A549 (cell line): ENCODE measurements at regions not wholly inside any gene's neighbourhood (a gene's known extent, or its start where the extent isn't known, plus 50 kb on each side); places are given as distances from the start of the nearest gene placed in this dataset.

ENCODE experiments used
- ATAC-seq, 2 experiments: fragments of 200-7000 bp in 1 of 2; fragments of >200 bp in 1 of 2; cut with Nextera tagmentation in 1 of 2; cut with Tn5 transposase in 1 of 2; 3 replicates each; pipeline versions ENCODE4 v1.8.0 to v1.9.1; 2018 to 2020; ENCODE audit warnings: mild to moderate bottlenecking in 1 of 2, moderate library complexity in 1 of 2
- CTCF ChIA-PET: fragments of 300-600 bp; sonication (Branson Sonifier 250); formaldehyde crosslinking; extraction: SDS; loops from one replicate; lab custom pipeline; 2021; ENCODE audit warnings: antibody characterized with exemption, inconsistent platforms; lab: Yijun Ruan, JAX
- POLR2A ChIA-PET: fragments of 350-600 bp; formaldehyde crosslinking; extraction: SDS; loops from one replicate; lab custom pipeline; 2021; ENCODE audit warnings: antibody characterized with exemption, inconsistent platforms; lab: Yijun Ruan, JAX
- DNase-seq, 2 experiments: peaks; one replicate each; pipeline versions ENCODE4 v3.0.0 to v3.0.0-alpha.2; 2011 to 2016; ENCODE audit warnings: low read depth in 1 of 2, low spot score in 1 of 2
- FAIRE-seq: peaks from 2 replicates; lab custom pipeline; 2011; peaks lifted over from hg19 to GRCh38; lab: Jason Lieb, UNC
- H3K27ac ChIP-seq, 2 experiments: fragments of >200 bp; sonication (Bioruptor Twin); formaldehyde crosslinking; 3 replicates each; pipeline ENCODE4 v1.5.1; 2016 to 2017
- H3K4me1 ChIP-seq: fragments of >200 bp; sonication (Bioruptor Twin); formaldehyde crosslinking; 3 replicates; pipeline ENCODE4 v1.6.1; 2016
- H3K4me2 ChIP-seq: fragments of >200 bp; sonication (Bioruptor Twin); formaldehyde crosslinking; 3 replicates; pipeline ENCODE4 v1.6.1; 2016
- H3K4me3 ChIP-seq: fragments of >200 bp; sonication (Bioruptor Twin); formaldehyde crosslinking; 3 replicates; pipeline ENCODE4 v1.5.1; 2016
- H3K9me3 ChIP-seq: fragments of >200 bp; sonication (Bioruptor Twin); formaldehyde crosslinking; 3 replicates; pipeline ENCODE4 v1.6.1; 2016
- CBX8 ChIP-seq: fragments of 200-600 bp; sonication (generic); IDR thresholded peaks from 2 replicates; pipeline ENCODE4 v1.6.1; 2016
- CEBPB ChIP-seq, 2 experiments: fragments of >200 bp in 1 of 2; sonication (Bioruptor Twin) in 1 of 2; formaldehyde crosslinking in 1 of 2; IDR thresholded peaks; 2 replicates each; pipeline ENCODE4 v1.6.1; 2012 to 2016
- CHD4 ChIP-seq: fragments of 200-600 bp; sonication (generic); IDR thresholded peaks from 2 replicates; pipeline ENCODE4 v1.6.1; 2016; ENCODE audit warnings: antibody characterized with exemption, mild to moderate bottlenecking, borderline replicate concordance
- FOSL2 ChIP-seq, 2 experiments: fragments of 450-650 bp in 1 of 2; fragments of >200 bp in 1 of 2; sonication (Bioruptor Twin) in 1 of 2; formaldehyde crosslinking; IDR thresholded peaks; 2 replicates each; pipeline versions ENCODE4 v1.5.0 to v1.6.1; 2016 to 2020; ENCODE audit warnings: mild to moderate bottlenecking in 1 of 2, moderate library complexity in 1 of 2
- FOXS1 ChIP-seq: fragments of 250-450 bp; sonication (Bioruptor Pico); IDR thresholded peaks from 2 replicates; pipeline ENCODE4 v1.5.0; 2020; ENCODE audit warnings: mild to moderate bottlenecking, moderate library complexity
- JUN ChIP-seq, 2 experiments: fragments of >200 bp; sonication (Bioruptor Twin); formaldehyde crosslinking; IDR thresholded peaks; 2 replicates in 1 of 2; 3 replicates in 1 of 2; pipeline ENCODE4 v1.6.1; 2016 to 2017
- KDM5A ChIP-seq: fragments of 200-600 bp; sonication (generic); IDR thresholded peaks from 2 replicates; pipeline ENCODE4 v1.6.1; 2016; ENCODE audit warnings: antibody characterized with exemption, mild to moderate bottlenecking
- MAFK ChIP-seq: fragments of 450-650 bp; IDR thresholded peaks from 2 replicates; pipeline ENCODE4 v1.6.1; 2014; ENCODE audit not compliant: partially characterized antibody
- PHF8 ChIP-seq: fragments of 200-600 bp; sonication (generic); IDR thresholded peaks from 2 replicates; pipeline ENCODE4 v1.6.1; 2016; ENCODE audit warnings: low read depth, mild to moderate bottlenecking, antibody characterized with exemption, moderate library complexity, borderline replicate concordance
- POLR2AphosphoS2 ChIP-seq: conservative IDR thresholded peaks from 2 replicates; pipeline ENCODE4 v1.6.1; 2012; ENCODE audit warnings: low read length, improper control_type of control experiment, inconsistent platforms
- RAD21 ChIP-seq, 2 experiments: fragments of >200 bp in 1 of 2; sonication (Bioruptor Twin) in 1 of 2; formaldehyde crosslinking in 1 of 2; IDR thresholded peaks in 1 of 2; conservative IDR thresholded peaks in 1 of 2; 2 replicates in 1 of 2; 3 replicates in 1 of 2; pipeline ENCODE4 v1.6.1; 2012 to 2018; ENCODE audit warnings: inconsistent platforms in 1 of 2
- RCOR1 ChIP-seq: fragments of 150-350 bp; IDR thresholded peaks from 2 replicates; pipeline ENCODE4 v1.6.1; 2014; ENCODE audit warnings: antibody characterized with exemption, low read length, low read depth
- RNF2 ChIP-seq: fragments of 200-600 bp; sonication (generic); IDR thresholded peaks from 2 replicates; pipeline ENCODE4 v1.6.1; 2016; ENCODE audit warnings: low read depth, mild to moderate bottlenecking, antibody characterized with exemption, moderate library complexity, borderline replicate concordance
- SMC3 ChIP-seq: fragments of >200 bp; sonication (Bioruptor Twin); formaldehyde crosslinking; IDR thresholded peaks from 3 replicates; pipeline ENCODE4 v1.6.1; 2018; ENCODE audit warnings: inconsistent platforms
- TP53 ChIP-seq: fragments of 250-450 bp; sonication (Bioruptor Pico); IDR thresholded peaks from 2 replicates; pipeline ENCODE4 v1.5.0; 2021; ENCODE audit warnings: mild to moderate bottlenecking, moderate library complexity
- ZFP36 ChIP-seq: fragments of 450-650 bp; IDR thresholded peaks from 2 replicates; pipeline ENCODE4 v1.6.1; 2014; ENCODE audit warnings: borderline replicate concordance; ENCODE audit not compliant: partially characterized antibody
- ZSCAN20 ChIP-seq: fragments of 250-450 bp; sonication (Bioruptor Pico); IDR thresholded peaks from 2 replicates; pipeline ENCODE4 v1.8.0; 2022; ENCODE audit warnings: mild to moderate bottlenecking, moderate library complexity
- WGBS: methylation state at CpG from one replicate; pipeline ENCODE4 v1.1.6; 2017; ENCODE audit errors: missing lambda C conversion rate; 5-methylcytosine and 5-hydroxymethylcytosine counted together
- TF ChIP-seq, protein P1 (sequence below): IDR thresholded peaks from 2 replicates; pipeline ENCODE4 v1.6.1; 2012
- TF ChIP-seq, protein P2 (sequence below): fragments of 150-350 bp; IDR thresholded peaks from 2 replicates; pipeline ENCODE4 v1.6.1; 2014; ENCODE audit warnings: low read depth, mild to moderate bottlenecking, low read length

DNA sequence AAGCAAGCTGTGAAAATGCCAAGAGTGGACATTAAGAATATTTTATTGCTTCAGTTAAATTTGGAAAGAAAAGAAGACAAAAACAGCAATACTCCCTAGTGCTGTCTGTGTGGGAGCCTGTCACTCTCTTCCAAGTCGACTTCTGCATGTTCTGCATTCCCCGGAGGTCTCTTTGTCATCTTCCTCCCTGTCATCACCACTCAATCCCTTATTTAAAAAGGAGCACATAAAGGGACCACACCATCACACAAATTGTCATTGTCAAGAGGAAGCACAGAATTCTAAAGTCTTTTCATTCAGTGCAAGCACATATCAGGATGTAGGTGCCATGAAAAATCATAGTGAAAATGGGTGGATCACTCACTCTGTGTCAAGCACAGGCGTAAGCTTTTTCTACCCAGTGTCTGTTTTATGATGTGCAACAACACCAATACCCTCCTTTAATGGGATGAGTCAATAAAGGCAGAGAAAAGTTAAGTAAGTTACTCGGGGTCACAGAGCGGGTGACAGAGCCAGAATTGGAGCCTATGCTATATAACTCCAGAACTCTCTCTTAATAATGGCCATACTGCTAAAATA, 222.4 kb upstream of the HNMT start:
- DNase-seq (no peak), FAIRE-seq (no peak), ATAC-seq (no peak)
- H3K27ac ChIP-seq, result no peak overlapping the region
- TF ChIP-seq SMC3 (no peak), POLR2AphosphoS2 (no peak), FOSL2 (IDR thresholded peaks at IDR 0.05) (no peak), FOSL2 (CRISPR knock-in tag; IDR thresholded peaks at IDR 0.05) (no peak), RCOR1 (no peak)
- ChIA-PET POLR2A (no interaction called here), CTCF (no interaction called here)
- no peaks in the 10 kb centered on the region for H3K4me1 ChIP-seq
- H3K4me3 ChIP-seq, result no peak overlapping the region
- H3K9me3 ChIP-seq, result no peaks in the 10 kb centered on the region
- no peak overlapping the region for H3K4me2 ChIP-seq
- WGBS, result 4% methylated on average over 5 of the region's 5 CpGs

DNA sequence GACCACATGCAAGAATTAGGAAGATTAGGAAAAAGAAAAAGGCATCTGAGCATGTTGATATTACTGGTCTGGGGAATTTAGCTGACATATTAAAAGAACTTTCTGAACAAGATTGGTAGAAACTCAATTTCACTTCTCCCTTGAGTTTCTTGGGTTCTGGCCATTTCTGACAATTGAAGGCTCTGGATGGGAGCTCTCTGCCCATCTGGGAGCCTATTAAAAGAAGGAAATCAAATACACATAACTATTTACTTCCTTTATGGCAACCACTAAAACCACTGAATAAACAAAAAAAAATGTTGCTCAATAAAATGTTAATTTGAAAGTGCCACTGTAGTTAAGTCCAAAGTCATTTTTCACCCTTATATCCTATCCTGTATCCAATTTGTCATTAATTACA, 216.8 kb upstream of the HNMT start:
- no peak overlapping the region for H3K27ac ChIP-seq
- H3K4me3 ChIP-seq, result no peak overlapping the region
- H3K4me2 ChIP-seq, result no peak overlapping the region
- no peak for FAIRE-seq
- no peak for ATAC-seq
- H3K4me1 ChIP-seq, result no peaks in the 10 kb centered on the region
- ChIA-PET POLR2A (no interaction called here), CTCF (no interaction called here)
- TF ChIP-seq RNF2 (no peak), CHD4 (no peak), SMC3 (no peak), TP53 (CRISPR knock-in tag) (no peak)
- H3K9me3 ChIP-seq, result no peaks in the 10 kb centered on the region
- DNase-seq, result no peak

DNA sequence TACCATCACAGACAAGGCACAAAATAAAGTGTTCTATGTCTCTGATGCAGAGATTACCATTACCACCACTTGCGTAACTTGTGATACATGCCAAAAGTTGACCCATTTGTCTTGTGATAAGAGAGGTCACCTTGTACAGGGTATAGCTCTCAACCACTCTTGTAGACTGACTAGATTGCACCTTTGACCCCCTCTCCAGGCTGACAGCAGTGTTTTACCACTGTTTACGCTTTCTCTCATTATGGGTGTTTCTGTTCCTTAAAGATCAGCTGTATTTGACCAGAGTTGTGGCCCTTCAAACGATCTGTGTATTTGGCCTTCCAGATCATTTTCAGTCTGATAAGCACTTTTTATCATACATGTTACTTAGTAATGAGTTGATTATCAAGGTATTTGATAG, 215.7 kb upstream of the HNMT start:
- FAIRE-seq (no peak), DNase-seq (no peak), ATAC-seq (no peak)
- H3K4me3 ChIP-seq, result no peak overlapping the region
- H3K4me1 ChIP-seq, result no peaks in the 10 kb centered on the region
- ChIA-PET POLR2A (no interaction called here), CTCF (no interaction called here)
- 38% methylated on average over 3 of the region's 3 CpGs for WGBS
- TF ChIP-seq PHF8 (no peak), RCOR1 (no peak)
- TF ChIP-seq, protein P1, sequence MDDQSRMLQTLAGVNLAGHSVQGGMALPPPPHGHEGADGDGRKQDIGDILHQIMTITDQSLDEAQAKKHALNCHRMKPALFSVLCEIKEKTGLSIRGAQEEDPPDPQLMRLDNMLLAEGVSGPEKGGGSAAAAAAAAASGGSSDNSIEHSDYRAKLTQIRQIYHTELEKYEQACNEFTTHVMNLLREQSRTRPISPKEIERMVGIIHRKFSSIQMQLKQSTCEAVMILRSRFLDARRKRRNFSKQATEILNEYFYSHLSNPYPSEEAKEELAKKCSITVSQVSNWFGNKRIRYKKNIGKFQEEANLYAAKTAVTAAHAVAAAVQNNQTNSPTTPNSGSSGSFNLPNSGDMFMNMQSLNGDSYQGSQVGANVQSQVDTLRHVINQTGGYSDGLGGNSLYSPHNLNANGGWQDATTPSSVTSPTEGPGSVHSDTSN, result no peak
- no peak overlapping the region for H3K4me2 ChIP-seq
- H3K27ac ChIP-seq, result no peak overlapping the region
- no peaks in the 10 kb centered on the region for H3K9me3 ChIP-seq

DNA sequence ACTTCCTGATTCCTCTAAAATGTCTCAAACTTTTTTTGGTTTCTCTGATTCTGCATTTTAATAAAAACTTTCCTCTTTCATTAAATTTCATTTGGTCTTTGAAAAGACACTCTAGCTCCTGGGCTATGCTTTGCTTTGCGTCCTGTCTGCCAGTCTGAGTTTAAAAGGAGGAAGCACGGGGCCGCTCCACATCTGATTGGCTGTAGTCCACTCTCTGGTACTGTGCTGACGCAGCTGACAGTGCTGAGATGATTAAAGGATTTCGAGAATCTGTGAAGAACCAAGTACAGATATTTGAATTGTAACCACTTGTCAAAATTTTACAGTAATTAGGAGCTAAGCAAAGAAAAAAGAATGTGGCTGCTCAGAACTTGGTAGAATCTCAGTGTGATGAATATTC, 199.6 kb upstream of the HNMT start:
- CTCF ChIA-PET, result no interaction called here
- H3K4me3 ChIP-seq, result no peak overlapping the region
- peaks cover 3% of the 10 kb centered on the region; the same call in 2 of the 3 replicates for H3K9me3 ChIP-seq
- H3K4me2 ChIP-seq, result no peak overlapping the region
- no peak overlapping the region for H3K27ac ChIP-seq
- ATAC-seq (no peak), FAIRE-seq (no peak), DNase-seq (no peak)
- no peaks in the 10 kb centered on the region for H3K4me1 ChIP-seq
- POLR2A ChIA-PET, result no interaction called here
- TF ChIP-seq CBX8 (no peak), CHD4 (no peak), ZSCAN20 (no peak), FOXS1 (CRISPR knock-in tag) (no peak)
- WGBS, result 17% methylated on average over 5 of the region's 5 CpGs

DNA sequence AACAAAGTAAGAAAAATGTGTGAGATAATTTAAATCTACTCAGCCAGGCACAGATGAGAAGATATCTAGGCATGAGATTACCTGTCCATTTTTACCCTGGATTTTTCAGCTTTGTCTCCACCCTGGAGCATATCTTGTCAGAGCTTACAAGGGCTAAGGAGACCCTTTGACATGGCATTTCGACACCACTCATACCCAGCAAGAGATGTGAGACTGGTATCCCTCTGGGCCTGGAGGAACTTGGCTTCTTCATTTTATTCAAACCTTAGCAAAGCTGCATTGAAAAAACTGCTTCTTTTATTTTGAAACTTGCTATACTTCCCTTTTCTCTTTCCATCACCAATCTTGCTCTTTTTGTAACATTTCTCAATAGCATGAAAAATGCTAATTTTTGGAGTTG, 194.9 kb upstream of the HNMT start:
- Histone ChIP-seq H3K4me1 (no peaks in the 10 kb centered on the region), H3K4me3 (no peak overlapping the region), H3K27ac (no peak overlapping the region), H3K4me2 (no peak overlapping the region), H3K9me3 (no peaks in the 10 kb centered on the region)
- no peak for DNase-seq
- POLR2A ChIA-PET, result no interaction called here
- no peak for ATAC-seq
- CTCF ChIA-PET, result no interaction called here
- 0% methylated on average over 1 of the region's 1 CpG for WGBS
- TF ChIP-seq CHD4 (no peak), RAD21 (conservative IDR thresholded peaks at IDR 0.05 in 1 of 2, IDR thresholded peaks at IDR 0.05 in 1 of 2) (no peak), JUN (IDR thresholded peaks at IDR 0.05) (no peak), KDM5A (no peak), CEBPB (IDR thresholded peaks at IDR 0.05) (no peak), TP53 (CRISPR knock-in tag) (no peak), ZFP36 (no peak), MAFK (no peak)
- TF ChIP-seq, protein P2, sequence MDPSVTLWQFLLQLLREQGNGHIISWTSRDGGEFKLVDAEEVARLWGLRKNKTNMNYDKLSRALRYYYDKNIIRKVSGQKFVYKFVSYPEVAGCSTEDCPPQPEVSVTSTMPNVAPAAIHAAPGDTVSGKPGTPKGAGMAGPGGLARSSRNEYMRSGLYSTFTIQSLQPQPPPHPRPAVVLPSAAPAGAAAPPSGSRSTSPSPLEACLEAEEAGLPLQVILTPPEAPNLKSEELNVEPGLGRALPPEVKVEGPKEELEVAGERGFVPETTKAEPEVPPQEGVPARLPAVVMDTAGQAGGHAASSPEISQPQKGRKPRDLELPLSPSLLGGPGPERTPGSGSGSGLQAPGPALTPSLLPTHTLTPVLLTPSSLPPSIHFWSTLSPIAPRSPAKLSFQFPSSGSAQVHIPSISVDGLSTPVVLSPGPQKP, result no peak
- FAIRE-seq, result no peak
